OCI-LY1 (cell line): ENCODE measurements at regions not wholly inside any gene's neighbourhood (a gene's known extent, or its start where the extent isn't known, plus 50 kb on each side); places are given as distances from the start of the nearest gene placed in this dataset.

Experiments used
- CTCF ChIP-seq: fragments of 200-600 bp; sonication (generic), shearing (Covaris generic); IDR thresholded peaks from 2 replicates; pipeline ENCODE4 v1.5.1; 2017; ENCODE audit warnings: mild to moderate bottlenecking, antibody characterized with exemption, low read length, moderate library complexity, mixed read lengths
- EZH2 ChIP-seq: fragments of 200-600 bp; sonication (generic), shearing (Covaris generic); IDR thresholded peaks from 2 replicates; pipeline ENCODE4 v1.8.0; 2017; ENCODE audit warnings: borderline replicate concordance, mixed run types, mild to moderate bottlenecking, antibody characterized with exemption, low read length, moderate library complexity, mixed read lengths

GRCh38 chr12:123071857-123072256 is 79.0 kb downstream of the PITPNM2 start:
- TF ChIP-seq CTCF (no peak), EZH2 (no peak)
